GM23338 (cell line): ENCODE measurements at regions not wholly inside any gene's neighbourhood (a gene's known extent, or its start where the extent isn't known, plus 50 kb on each side); places are given as distances from the start of the nearest gene placed in this dataset.
A peak's percentile ranks its signal among the peaks of the same experiment; 100 is the strongest.

Experiments used
- ATAC-seq: fragments of 200-7000 bp; cut with Tn5 transposase; 3 replicates; pipeline ENCODE4 v1.9.1; 2020
- DNase-seq: peaks from one replicate; pipeline ENCODE4 v3.0.0-alpha.2; 2015; ENCODE audit warnings: low spot score
- H2AFZ ChIP-seq: fragments of 200-600 bp; sonication (generic); 2 replicates; pipeline ENCODE4 v1.8.0; 2016; ENCODE audit warnings: antibody characterized with exemption, mild to moderate bottlenecking, moderate library complexity
- H3F3A ChIP-seq: fragments of 200-600 bp; sonication (generic); replicated peaks from 2 replicates; pipeline ENCODE4 v1.8.0; 2017; ENCODE audit warnings: antibody characterized with exemption, mixed run types, low read depth
- H3K27ac ChIP-seq: fragments of 200-600 bp; sonication (generic); 2 replicates; pipeline ENCODE4 v1.6.1; 2016; ENCODE audit warnings: low read depth
- H3K27me3 ChIP-seq: fragments of 200-600 bp; sonication (generic); 2 replicates; pipeline ENCODE4 v1.8.0; 2016; ENCODE audit warnings: mild to moderate bottlenecking, mixed run types, moderate library complexity; ENCODE audit not compliant: insufficient read depth
- H3K36me3 ChIP-seq: fragments of 200-600 bp; sonication (generic); 2 replicates; pipeline ENCODE4 v1.8.0; 2016; ENCODE audit warnings: mild to moderate bottlenecking; ENCODE audit not compliant: insufficient read depth
- H3K4me1 ChIP-seq: fragments of 200-600 bp; sonication (generic); 2 replicates; pipeline ENCODE4 v1.8.0; 2016; ENCODE audit warnings: mild to moderate bottlenecking, moderate library complexity; ENCODE audit not compliant: insufficient read depth
- H3K4me2 ChIP-seq: fragments of 200-600 bp; sonication (generic); 2 replicates; pipeline ENCODE4 v1.7.1; 2017; ENCODE audit warnings: mixed run types
- H3K4me3 ChIP-seq: fragments of 200-600 bp; sonication (generic); 2 replicates; pipeline ENCODE4 v1.6.1; 2016; ENCODE audit warnings: mixed run types
- H3K79me2 ChIP-seq: fragments of 200-600 bp; sonication (generic); replicated peaks from 2 replicates; pipeline ENCODE4 v1.8.0; 2017; ENCODE audit warnings: mild to moderate bottlenecking; ENCODE audit not compliant: insufficient read depth
- H3K9me2 ChIP-seq: fragments of 200-600 bp; sonication (generic); 2 replicates; pipeline ENCODE4 v1.8.0; 2017; ENCODE audit not compliant: insufficient read depth
- H4K20me1 ChIP-seq: fragments of 200-600 bp; sonication (generic); replicated peaks from 2 replicates; pipeline ENCODE4 v1.8.0; 2017; ENCODE audit warnings: mild to moderate bottlenecking; ENCODE audit not compliant: insufficient read depth
- H3K27ac Mint-ChIP-seq: 2 replicates; pipeline ENCODE4 v1.8.0; 2020; ENCODE audit warnings: inconsistent platforms, mild to moderate bottlenecking, moderate library complexity, mixed read lengths
- H3K27me3 Mint-ChIP-seq: 3 replicates; pipeline ENCODE4 v1.8.0; 2022; ENCODE audit warnings: low read depth, mild to moderate bottlenecking, moderate library complexity, mixed read lengths, inconsistent platforms; ENCODE audit not compliant: insufficient read depth, poor library complexity
- H3K36me3 Mint-ChIP-seq: 3 replicates; pipeline ENCODE4 v1.8.0; 2021; ENCODE audit warnings: low read depth, mild to moderate bottlenecking, inconsistent platforms, moderate library complexity, mixed read lengths
- H3K4me1 Mint-ChIP-seq: 3 replicates; pipeline ENCODE4 v1.8.0; 2020; ENCODE audit warnings: mild to moderate bottlenecking, inconsistent platforms, mixed read lengths
- H3K4me3 Mint-ChIP-seq: 3 replicates; pipeline ENCODE4 v1.8.0; 2021; ENCODE audit warnings: moderate library complexity, mild to moderate bottlenecking, inconsistent platforms, mixed read lengths
- H3K9me3 Mint-ChIP-seq: 3 replicates; pipeline ENCODE4 v1.8.0; 2020; ENCODE audit warnings: moderate library complexity, mild to moderate bottlenecking, inconsistent platforms, mixed read lengths
- CREB1 ChIP-seq: fragments of 250-450 bp; sonication (Bioruptor Pico); IDR thresholded peaks from 2 replicates; pipeline ENCODE4 v1.5.0; 2020; ENCODE audit warnings: low read depth, mild to moderate bottlenecking, moderate library complexity
- EZH2phosphoT487 ChIP-seq: fragments of 200-600 bp; sonication (generic); IDR thresholded peaks from one replicate; pipeline ENCODE4 v1.8.1; 2018; ENCODE audit warnings: antibody characterized with exemption; ENCODE audit not compliant: unreplicated experiment
- JUNB ChIP-seq: IDR thresholded peaks from one replicate; pipeline ENCODE4 v1.6.1; 2016; ENCODE audit warnings: antibody characterized with exemption; ENCODE audit not compliant: unreplicated experiment
- NANOG ChIP-seq: IDR thresholded peaks from 2 replicates; pipeline ENCODE4 v1.6.1; 2016; ENCODE audit warnings: antibody characterized with exemption, borderline replicate concordance
- TF ChIP-seq, protein P1 (sequence below): fragments of 250-450 bp; sonication (Bioruptor Pico); IDR thresholded peaks from 2 replicates; pipeline ENCODE4 v1.5.0; 2020; ENCODE audit warnings: mild to moderate bottlenecking, moderate library complexity
- TF ChIP-seq, protein P2 (sequence below): IDR thresholded peaks from 2 replicates; pipeline ENCODE4 v1.6.1; 2016; ENCODE audit warnings: antibody characterized with exemption

DNA sequence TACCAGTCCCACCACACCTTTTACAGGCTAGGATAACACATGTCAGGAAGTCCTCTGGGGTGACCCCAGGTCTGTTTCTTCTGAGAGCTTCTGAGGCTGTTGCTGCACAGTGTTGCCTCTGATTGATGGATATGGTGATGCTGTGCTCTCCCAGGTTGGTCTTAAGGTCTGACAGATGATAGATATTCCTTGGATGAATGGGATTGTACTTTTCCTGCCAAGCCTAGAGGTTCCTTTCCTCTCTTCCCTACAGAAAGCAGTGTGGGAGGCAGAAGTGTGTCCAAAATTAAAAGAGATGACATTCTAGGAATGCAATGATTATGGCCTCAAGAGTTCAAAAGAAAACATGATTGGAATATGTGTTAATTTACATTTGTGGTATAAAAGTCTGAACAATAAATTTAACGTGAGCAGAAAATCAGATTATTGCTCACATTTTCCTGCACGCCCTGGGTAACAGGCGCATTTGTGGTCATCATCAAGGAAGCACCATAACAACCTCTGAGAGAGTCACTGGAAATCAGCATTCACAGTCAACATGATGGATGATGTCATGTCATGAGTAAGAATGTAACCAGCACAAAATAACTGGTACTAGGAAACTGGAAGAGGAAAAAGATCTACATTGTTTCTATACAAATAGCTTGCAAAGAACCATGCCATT is 73.7 kb downstream of the BBS10 start (continued):
- TF ChIP-seq, protein P1, sequence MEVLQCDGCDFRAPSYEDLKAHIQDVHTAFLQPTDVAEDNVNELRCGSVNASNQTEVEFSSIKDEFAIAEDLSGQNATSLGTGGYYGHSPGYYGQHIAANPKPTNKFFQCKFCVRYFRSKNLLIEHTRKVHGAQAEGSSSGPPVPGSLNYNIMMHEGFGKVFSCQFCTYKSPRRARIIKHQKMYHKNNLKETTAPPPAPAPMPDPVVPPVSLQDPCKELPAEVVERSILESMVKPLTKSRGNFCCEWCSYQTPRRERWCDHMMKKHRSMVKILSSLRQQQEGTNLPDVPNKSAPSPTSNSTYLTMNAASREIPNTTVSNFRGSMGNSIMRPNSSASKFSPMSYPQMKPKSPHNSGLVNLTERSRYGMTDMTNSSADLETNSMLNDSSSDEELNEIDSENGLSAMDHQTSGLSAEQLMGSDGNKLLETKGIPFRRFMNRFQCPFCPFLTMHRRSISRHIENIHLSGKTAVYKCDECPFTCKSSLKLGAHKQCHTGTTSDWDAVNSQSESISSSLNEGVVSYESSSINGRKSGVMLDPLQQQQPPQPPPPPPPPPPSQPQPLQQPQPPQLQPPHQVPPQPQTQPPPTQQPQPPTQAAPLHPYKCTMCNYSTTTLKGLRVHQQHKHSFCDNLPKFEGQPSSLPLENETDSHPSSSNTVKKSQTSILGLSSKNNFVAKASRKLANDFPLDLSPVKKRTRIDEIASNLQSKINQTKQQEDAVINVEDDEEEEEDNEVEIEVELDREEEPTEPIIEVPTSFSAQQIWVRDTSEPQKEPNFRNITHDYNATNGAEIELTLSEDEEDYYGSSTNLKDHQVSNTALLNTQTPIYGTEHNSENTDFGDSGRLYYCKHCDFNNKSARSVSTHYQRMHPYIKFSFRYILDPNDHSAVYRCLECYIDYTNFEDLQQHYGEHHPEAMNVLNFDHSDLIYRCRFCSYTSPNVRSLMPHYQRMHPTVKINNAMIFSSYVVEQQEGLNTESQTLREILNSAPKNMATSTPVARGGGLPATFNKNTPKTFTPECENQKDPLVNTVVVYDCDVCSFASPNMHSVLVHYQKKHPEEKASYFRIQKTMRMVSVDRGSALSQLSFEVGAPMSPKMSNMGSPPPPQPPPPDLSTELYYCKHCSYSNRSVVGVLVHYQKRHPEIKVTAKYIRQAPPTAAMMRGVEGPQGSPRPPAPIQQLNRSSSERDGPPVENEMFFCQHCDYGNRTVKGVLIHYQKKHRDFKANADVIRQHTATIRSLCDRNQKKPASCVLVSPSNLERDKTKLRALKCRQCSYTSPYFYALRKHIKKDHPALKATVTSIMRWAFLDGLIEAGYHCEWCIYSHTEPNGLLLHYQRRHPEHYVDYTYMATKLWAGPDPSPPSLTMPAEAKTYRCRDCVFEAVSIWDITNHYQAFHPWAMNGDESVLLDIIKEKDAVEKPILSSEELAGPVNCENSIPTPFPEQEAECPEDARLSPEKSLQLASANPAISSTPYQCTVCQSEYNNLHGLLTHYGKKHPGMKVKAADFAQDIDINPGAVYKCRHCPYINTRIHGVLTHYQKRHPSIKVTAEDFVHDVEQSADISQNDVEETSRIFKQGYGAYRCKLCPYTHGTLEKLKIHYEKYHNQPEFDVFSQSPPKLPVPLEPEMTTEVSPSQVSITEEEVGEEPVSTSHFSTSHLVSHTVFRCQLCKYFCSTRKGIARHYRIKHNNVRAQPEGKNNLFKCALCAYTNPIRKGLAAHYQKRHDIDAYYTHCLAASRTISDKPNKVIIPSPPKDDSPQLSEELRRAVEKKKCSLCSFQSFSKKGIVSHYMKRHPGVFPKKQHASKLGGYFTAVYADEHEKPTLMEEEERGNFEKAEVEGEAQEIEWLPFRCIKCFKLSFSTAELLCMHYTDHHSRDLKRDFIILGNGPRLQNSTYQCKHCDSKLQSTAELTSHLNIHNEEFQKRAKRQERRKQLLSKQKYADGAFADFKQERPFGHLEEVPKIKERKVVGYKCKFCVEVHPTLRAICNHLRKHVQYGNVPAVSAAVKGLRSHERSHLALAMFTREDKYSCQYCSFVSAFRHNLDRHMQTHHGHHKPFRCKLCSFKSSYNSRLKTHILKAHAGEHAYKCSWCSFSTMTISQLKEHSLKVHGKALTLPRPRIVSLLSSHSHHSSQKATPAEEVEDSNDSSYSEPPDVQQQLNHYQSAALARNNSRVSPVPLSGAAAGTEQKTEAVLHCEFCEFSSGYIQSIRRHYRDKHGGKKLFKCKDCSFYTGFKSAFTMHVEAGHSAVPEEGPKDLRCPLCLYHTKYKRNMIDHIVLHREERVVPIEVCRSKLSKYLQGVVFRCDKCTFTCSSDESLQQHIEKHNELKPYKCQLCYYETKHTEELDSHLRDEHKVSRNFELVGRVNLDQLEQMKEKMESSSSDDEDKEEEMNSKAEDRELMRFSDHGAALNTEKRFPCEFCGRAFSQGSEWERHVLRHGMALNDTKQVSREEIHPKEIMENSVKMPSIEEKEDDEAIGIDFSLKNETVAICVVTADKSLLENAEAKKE (CRISPR knock-in tag) = no peak

DNA sequence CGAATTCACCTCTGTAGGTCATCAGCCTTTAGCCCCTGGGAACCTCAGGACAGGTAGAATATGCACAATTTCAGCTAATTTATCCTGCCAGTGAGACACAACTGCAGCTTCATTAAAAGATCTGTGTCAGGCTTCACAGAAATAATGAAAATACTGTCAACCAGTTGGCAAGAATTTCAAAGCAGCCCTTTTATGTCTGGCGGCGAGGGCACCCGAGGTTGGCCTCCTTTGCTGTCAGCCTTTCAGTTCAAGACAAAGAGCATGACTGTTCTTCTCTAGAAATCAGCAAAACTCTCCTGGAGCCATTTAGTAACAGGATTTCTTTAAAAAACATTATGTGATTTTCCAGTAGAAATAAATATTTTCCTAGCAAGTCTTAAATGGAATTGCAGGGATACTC is 75.9 kb downstream of the BBS10 start:
- H3K4me3 Mint-ChIP-seq = no peak overlapping the region
- Histone ChIP-seq H3F3A (no peaks in the 10 kb centered on the region), H3K4me2 (no peak overlapping the region), H3K36me3 (no peaks in the 10 kb centered on the region), H2AFZ (peak overlapping the region; percentile 91; the same call in 1 of the 2 replicates), H3K27ac (no peak overlapping the region), H3K27me3 (no peaks in the 10 kb centered on the region), H3K4me3 (no peak overlapping the region), H3K4me1 (peaks cover 7% of the 10 kb centered on the region; the same call in 1 of the 2 replicates), H3K79me2 (no peaks in the 10 kb centered on the region), H3K9me2 (no peaks in the 10 kb centered on the region), H4K20me1 (no peaks in the 10 kb centered on the region)
- ATAC-seq (no peak), DNase-seq (no peak)
- H3K4me1 Mint-ChIP-seq = no peaks in the 10 kb centered on the region
- H3K27me3 Mint-ChIP-seq = no peaks in the 10 kb centered on the region
- no peak overlapping the region for H3K27ac Mint-ChIP-seq
- H3K36me3 Mint-ChIP-seq = no peaks in the 10 kb centered on the region
- H3K9me3 Mint-ChIP-seq = no peaks in the 10 kb centered on the region
- TF ChIP-seq JUNB (no peak), EZH2phosphoT487 (no peak), CREB1 (CRISPR knock-in tag) (no peak), NANOG (no peak)
- TF ChIP-seq, protein P1 (CRISPR knock-in tag) = no peak
- TF ChIP-seq, protein P2, sequence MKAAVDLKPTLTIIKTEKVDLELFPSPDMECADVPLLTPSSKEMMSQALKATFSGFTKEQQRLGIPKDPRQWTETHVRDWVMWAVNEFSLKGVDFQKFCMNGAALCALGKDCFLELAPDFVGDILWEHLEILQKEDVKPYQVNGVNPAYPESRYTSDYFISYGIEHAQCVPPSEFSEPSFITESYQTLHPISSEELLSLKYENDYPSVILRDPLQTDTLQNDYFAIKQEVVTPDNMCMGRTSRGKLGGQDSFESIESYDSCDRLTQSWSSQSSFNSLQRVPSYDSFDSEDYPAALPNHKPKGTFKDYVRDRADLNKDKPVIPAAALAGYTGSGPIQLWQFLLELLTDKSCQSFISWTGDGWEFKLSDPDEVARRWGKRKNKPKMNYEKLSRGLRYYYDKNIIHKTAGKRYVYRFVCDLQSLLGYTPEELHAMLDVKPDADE = no peak
